HG02852 (cell line): ENCODE measurements at regions not wholly inside any gene's neighbourhood (a gene's known extent, or its start where the extent isn't known, plus 50 kb on each side); places are given as distances from the start of the nearest gene placed in this dataset.

Experiments
- ATAC-seq: cut with Tn5 transposase; IDR thresholded peaks from one replicate; pipeline ENCODE4 v1.9.1; 2021; ENCODE audit warnings: mild to moderate bottlenecking, moderate library complexity; ENCODE audit not compliant: unreplicated experiment

DNA sequence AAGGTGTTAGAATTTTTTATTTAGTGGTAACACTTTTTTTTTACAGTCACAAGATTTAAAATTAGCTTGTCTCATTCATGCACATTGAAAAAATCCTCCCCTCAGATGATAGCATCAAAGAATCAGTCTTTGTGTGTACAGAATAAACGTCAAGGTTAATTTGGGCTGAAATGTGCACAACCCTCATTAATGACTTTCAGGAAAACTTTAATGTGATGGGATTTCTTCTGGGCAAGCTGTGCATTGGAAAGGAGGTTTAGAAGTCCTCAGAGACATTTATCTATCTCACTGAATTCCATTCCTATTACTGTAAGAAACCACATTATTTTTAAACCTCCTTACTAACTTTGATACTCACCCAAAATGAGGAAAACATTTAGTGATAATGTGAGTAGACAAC lies 88.2 kb upstream of the TECRL start:
- ATAC-seq, result no peak

DNA sequence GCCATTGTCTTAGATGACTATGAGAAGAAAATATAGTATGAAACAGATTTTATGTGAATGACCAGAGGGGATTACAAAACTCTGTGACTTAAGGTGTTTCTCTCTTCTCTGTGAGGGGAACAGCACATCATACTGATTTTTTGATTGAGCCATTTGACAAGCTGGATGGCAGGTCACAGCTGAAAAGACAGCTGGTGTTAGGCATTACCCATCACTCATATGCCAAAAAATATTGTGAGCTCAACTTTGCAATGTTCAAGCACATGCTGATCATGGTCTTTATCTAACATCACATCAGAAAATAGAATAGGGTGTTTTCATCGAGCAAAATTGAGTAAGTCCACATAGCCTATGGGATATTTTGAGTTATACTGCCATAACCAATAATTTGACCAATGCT lies 86.7 kb upstream of the TECRL start:
- ATAC-seq, result no peak

DNA sequence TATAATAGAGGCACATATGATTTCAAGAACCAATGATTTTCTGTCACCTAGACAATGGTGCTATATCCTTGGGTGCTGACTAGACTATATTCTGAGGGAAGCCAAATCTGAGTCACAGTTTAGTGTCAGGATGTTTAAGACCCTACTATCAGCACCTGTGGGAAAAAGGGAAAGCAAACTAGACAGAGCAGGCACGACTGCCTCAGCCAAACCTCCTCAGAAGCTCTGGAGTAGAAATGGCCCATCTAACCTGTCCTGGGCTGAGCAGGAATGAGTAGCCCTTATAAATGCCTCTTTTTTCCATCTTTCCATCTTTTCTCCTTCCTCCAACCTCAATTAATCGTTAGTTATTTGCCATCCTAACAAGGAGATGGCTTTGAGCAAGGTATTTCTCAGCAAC lies 80.4 kb upstream of the TECRL start:
- no peak for ATAC-seq

DNA sequence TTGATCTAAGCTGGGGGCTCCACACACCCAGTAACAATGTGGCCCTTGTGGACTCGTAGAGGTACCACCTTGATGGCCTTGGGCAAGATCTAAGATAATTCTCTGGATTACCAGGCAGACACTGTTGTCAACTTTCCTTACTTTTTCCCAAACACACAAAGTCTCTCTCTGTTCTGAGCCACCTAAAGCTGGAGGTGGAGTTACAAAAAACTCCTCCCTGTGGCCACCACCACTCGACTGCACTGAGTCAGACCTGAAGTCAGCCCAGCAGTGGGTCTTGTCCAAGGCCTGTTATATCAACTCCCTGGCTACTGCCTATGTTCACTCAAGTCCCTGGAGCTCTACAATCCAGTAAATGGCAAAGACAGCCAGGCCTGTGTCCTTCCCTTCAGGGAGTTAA lies 70.1 kb upstream of the TECRL start:
- no peak for ATAC-seq

DNA sequence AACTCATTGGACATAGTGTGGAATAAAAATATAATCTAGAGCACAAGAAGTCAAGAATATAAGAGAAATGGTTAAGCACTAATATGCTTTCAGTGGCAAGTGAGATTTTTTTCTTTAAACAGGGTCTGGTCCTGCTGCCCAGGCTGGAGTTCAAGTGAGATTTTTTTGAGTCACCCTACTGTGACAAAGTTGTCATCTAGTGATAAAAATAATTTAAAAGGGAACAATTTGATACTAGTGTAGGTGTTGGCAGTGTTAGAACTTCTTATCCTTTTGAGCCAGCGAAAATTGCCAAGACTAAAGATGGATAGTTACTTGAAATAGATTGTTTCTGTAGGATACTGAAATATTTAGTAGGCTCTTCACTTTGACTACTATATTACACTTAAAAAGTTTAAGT lies 67.9 kb upstream of the TECRL start:
- ATAC-seq, result no peak

DNA sequence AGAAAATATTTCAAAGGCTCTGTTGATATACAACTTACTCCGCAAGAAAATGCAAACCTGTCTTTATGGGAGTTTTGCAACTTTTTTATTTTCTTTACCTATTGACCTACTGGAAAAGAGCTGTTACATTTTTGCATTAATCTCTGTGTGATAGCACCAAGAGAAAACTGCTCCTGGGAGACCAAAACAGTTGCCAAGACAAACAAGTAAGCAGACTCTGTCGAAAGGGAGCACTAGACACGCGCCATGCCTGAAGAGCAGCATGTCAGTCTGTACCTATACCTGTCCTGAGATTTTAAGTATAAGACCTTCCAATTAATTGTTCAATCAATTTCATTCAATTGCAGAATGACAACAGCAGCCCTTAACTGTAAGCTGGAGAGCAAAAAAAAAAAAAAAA lies 56.0 kb upstream of the TECRL start:
- ATAC-seq, result no peak

DNA sequence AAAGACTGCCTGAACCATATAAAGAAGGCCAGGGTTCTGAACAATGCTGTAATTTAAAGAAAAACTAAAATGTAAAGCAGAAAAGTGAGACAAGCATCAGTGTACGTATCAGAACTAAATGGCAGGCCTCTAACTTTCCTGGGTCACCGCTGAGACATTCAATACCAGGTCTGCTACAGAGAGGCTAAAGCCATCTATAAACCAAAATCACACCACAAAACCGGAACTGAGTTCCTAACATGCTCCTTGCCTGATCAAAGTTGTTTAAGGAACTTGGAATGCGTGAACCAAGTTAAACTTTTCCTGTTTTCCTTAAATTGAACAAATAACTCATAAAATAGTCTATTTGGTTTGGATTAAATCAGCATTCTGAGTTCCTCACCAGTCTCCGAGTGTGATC lies 55.3 kb upstream of the TECRL start:
- no peak for ATAC-seq
